Neuronal stem cell (in vitro differentiated cells): ENCODE measurements at regions not wholly inside any gene's neighbourhood (a gene's known extent, or its start where the extent isn't known, plus 50 kb on each side); places are given as distances from the start of the nearest gene placed in this dataset.
A peak's percentile ranks its signal among the peaks of the same experiment; 100 is the strongest.

Experiments used
- DNase-seq: peaks from one replicate; pipeline ENCODE4 v3.0.0-alpha.2; 2013; ENCODE audit warnings: low spot score
- H2AFZ ChIP-seq: one replicate; pipeline ENCODE4 v1.6.1; 2013; ENCODE audit warnings: mild to moderate bottlenecking, low read length, inconsistent platforms
- H2AK5ac ChIP-seq: 2 replicates; pipeline ENCODE4 v1.6.1; 2013; ENCODE audit warnings: low read depth, mild to moderate bottlenecking, inconsistent platforms, low read length, moderate library complexity, mixed read lengths
- H2BK120ac ChIP-seq: 2 replicates; pipeline ENCODE4 v1.6.1; 2013; ENCODE audit warnings: low read depth, mild to moderate bottlenecking, inconsistent platforms, low read length, moderate library complexity, mixed read lengths
- H2BK12ac ChIP-seq: one replicate; pipeline ENCODE4 v1.6.1; 2013; ENCODE audit warnings: low read length, inconsistent platforms
- H2BK15ac ChIP-seq: 2 replicates; pipeline ENCODE4 v1.6.1; 2013; ENCODE audit warnings: mild to moderate bottlenecking, low read length, inconsistent platforms, mixed read lengths
- H2BK5ac ChIP-seq: one replicate; pipeline ENCODE4 v1.6.1; 2013; ENCODE audit warnings: inconsistent platforms, mild to moderate bottlenecking, low read length, moderate library complexity
- H3K14ac ChIP-seq: one replicate; pipeline ENCODE4 v1.6.1; 2013; ENCODE audit warnings: low read length, inconsistent platforms
- H3K18ac ChIP-seq: 2 replicates; pipeline ENCODE4 v1.6.1; 2013; ENCODE audit warnings: low read length, inconsistent platforms
- H3K23ac ChIP-seq: 2 replicates; pipeline ENCODE4 v1.6.1; 2013; ENCODE audit warnings: low read depth, mild to moderate bottlenecking, mixed read lengths, low read length, inconsistent platforms; ENCODE audit not compliant: poor library complexity
- H3K27ac ChIP-seq: replicated peaks from 3 replicates; pipeline ENCODE4 v1.5.1; 2013; ENCODE audit warnings: low read length, inconsistent platforms
- H3K27me3 ChIP-seq, 3 experiments: 2 replicates each; pipeline ENCODE4 v1.6.1; 2013; ENCODE audit warnings: low read length in 3 of 3, mild to moderate bottlenecking in 2 of 3, inconsistent platforms in 1 of 3, low read depth in 1 of 3, mixed read lengths in 1 of 3, moderate library complexity in 1 of 3; ENCODE audit not compliant: control insufficient read depth in 3 of 3, insufficient read depth in 3 of 3
- H3K36me3 ChIP-seq, 2 donors: replicated peaks in 1 of 2; 2 replicates each; pipeline ENCODE4 v1.6.1; 2013; ENCODE audit warnings: low read length in 2 of 2; ENCODE audit not compliant: control insufficient read depth in 2 of 2, insufficient read depth in 2 of 2
- H3K4ac ChIP-seq: 2 replicates; pipeline ENCODE4 v1.6.1; 2013; ENCODE audit warnings: inconsistent platforms, mild to moderate bottlenecking, low read length, moderate library complexity
- H3K4me1 ChIP-seq, 2 donors: 1 replicate in 1 of 2; 2 replicates in 1 of 2; pipeline ENCODE4 v1.6.1; 2013; ENCODE audit warnings: low read length in 2 of 2, low read depth in 1 of 2; ENCODE audit not compliant: control insufficient read depth in 2 of 2, insufficient read depth in 1 of 2
- H3K4me2 ChIP-seq: one replicate; pipeline ENCODE4 v1.6.1; 2013; ENCODE audit warnings: mild to moderate bottlenecking, low read length, inconsistent platforms; ENCODE audit not compliant: insufficient read depth, poor library complexity, severe bottlenecking
- H3K4me3 ChIP-seq, 2 donors: 2 replicates each; pipeline ENCODE4 v1.5.1; 2013; ENCODE audit warnings: low read length in 2 of 2, mild to moderate bottlenecking in 2 of 2, inconsistent platforms in 1 of 2, moderate library complexity in 1 of 2
- H3K79me1 ChIP-seq: one replicate; pipeline ENCODE4 v1.6.1; 2013; ENCODE audit warnings: low read depth, mild to moderate bottlenecking, inconsistent platforms, low read length, moderate library complexity
- H3K9ac ChIP-seq: one replicate; pipeline ENCODE4 v1.6.1; 2013; ENCODE audit warnings: mild to moderate bottlenecking, low read depth, low read length, inconsistent platforms; ENCODE audit not compliant: poor library complexity
- H3K9me3 ChIP-seq, 2 donors: replicated peaks in 1 of 2; 2 replicates each; pipeline versions ENCODE3 to v1.6.1; 2013; ENCODE audit warnings: low read length in 2 of 2, mild to moderate bottlenecking in 2 of 2, inconsistent platforms in 1 of 2, low read depth in 1 of 2, mixed read lengths in 1 of 2, moderate library complexity in 1 of 2; ENCODE audit not compliant: control insufficient read depth in 2 of 2, insufficient read depth in 1 of 2
- H4K8ac ChIP-seq: one replicate; pipeline ENCODE4 v1.6.1; 2013; ENCODE audit warnings: low read depth, mild to moderate bottlenecking, inconsistent platforms, low read length, moderate library complexity
- H4K91ac ChIP-seq: one replicate; pipeline ENCODE4 v1.6.1; 2013; ENCODE audit warnings: low read length, low read depth, mild to moderate bottlenecking, inconsistent platforms; ENCODE audit not compliant: poor library complexity
- WGBS, 2 donors: extraction: QIAGEN DNeasy Blood & Tissue Kit; methylation state at CpG; one replicate each; pipeline ENCODE4 v1.1.7; 2013; ENCODE audit warnings: missing lambda C conversion rate in 2 of 2, mixed read lengths in 1 of 2; ENCODE audit not compliant: insufficient read length in 2 of 2, insufficient replicate concordance in 1 of 2; ENCODE audit errors: extremely low coverage in 2 of 2; 5-methylcytosine and 5-hydroxymethylcytosine counted together

- Histone ChIP-seq H3K18ac (no peak overlapping the region), H4K91ac (no peak overlapping the region), H3K9ac (no peak overlapping the region), H3K4me1 (no peaks in the 10 kb centered on the region), H2AFZ (no peak overlapping the region), H2AK5ac (no peak overlapping the region), H2BK5ac (no peak overlapping the region), H3K4me3 (no peak overlapping the region), H3K36me3 (no peaks in the 10 kb centered on the region), H4K8ac (no peak overlapping the region), H3K27ac (no peak overlapping the region), H2BK120ac (no peak overlapping the region), H3K14ac (no peak overlapping the region), H3K4me2 (no peak overlapping the region), H3K23ac (no peak overlapping the region), H3K9me3 (no peaks in the 10 kb centered on the region), H2BK15ac (no peak overlapping the region), H3K27me3 (no peaks in the 10 kb centered on the region), H3K79me1 (no peaks in the 10 kb centered on the region), H2BK12ac (no peak overlapping the region), H3K4ac (no peak overlapping the region)
- no CpG with 5 or more reads among the region's 2 CpGs for WGBS, 2 donors
- DNase-seq: no peak
These were observed 94.3 kb upstream of the IL6 start for GRCh38 chr7:22632674-22633073.

GRCh38 chr7:22631730-22632129 lies 95.3 kb upstream of the IL6 start:
- H2BK15ac ChIP-seq: no peak overlapping the region

GRCh38 chr7:22630069-22630468 lies 96.9 kb upstream of the IL6 start:
- H2BK120ac ChIP-seq: no peak overlapping the region

More at GRCh38 chr7:22631730-22632129, 95.3 kb upstream of the IL6 start:
- H2BK5ac ChIP-seq: no peak overlapping the region
- H2AK5ac ChIP-seq: no peak overlapping the region
- H3K27ac ChIP-seq: no peak overlapping the region
- H4K91ac ChIP-seq: no peak overlapping the region
- H3K9ac ChIP-seq: no peak overlapping the region
- no peak overlapping the region for H3K4me2 ChIP-seq
- H3K4me1 ChIP-seq: no peaks in the 10 kb centered on the region
- H3K23ac ChIP-seq: no peak overlapping the region
- no peaks in the 10 kb centered on the region for H3K27me3 ChIP-seq
- H4K8ac ChIP-seq: no peak overlapping the region
- H3K4ac ChIP-seq: no peak overlapping the region
- DNase-seq: no peak
- H3K79me1 ChIP-seq: no peaks in the 10 kb centered on the region
- H3K9me3 ChIP-seq: no peaks in the 10 kb centered on the region
- H2BK12ac ChIP-seq: no peak overlapping the region
- H2AFZ ChIP-seq: no peak overlapping the region
- no peak overlapping the region for H2BK120ac ChIP-seq
- no peak overlapping the region for H3K4me3 ChIP-seq
- H3K18ac ChIP-seq: no peak overlapping the region
- no CpG with 5 or more reads among the region's 2 CpGs for WGBS, 2 donors
- no peak overlapping the region for H3K14ac ChIP-seq
- no peaks in the 10 kb centered on the region for H3K36me3 ChIP-seq

GRCh38 chr7:22629056-22629455 lies 97.9 kb upstream of the IL6 start:
- H2BK120ac ChIP-seq: no peak overlapping the region
- no peak overlapping the region for H3K9ac ChIP-seq
- H3K4me1 ChIP-seq: no peaks in the 10 kb centered on the region
- no peak overlapping the region for H2BK12ac ChIP-seq
- H4K91ac ChIP-seq: no peak overlapping the region
- H3K79me1 ChIP-seq: no peaks in the 10 kb centered on the region
- H2AK5ac ChIP-seq: no peak overlapping the region
- no peak for DNase-seq
- no peaks in the 10 kb centered on the region for H3K27me3 ChIP-seq
- no peak overlapping the region for H3K4me2 ChIP-seq
- H4K8ac ChIP-seq: no peak overlapping the region
- H2AFZ ChIP-seq: peak overlapping the region; percentile 42
- no peak overlapping the region for H3K4ac ChIP-seq
- no peak overlapping the region for H3K4me3 ChIP-seq
- H3K18ac ChIP-seq: no peak overlapping the region
- no peaks in the 10 kb centered on the region for H3K9me3 ChIP-seq
- no peak overlapping the region for H3K14ac ChIP-seq
- H3K23ac ChIP-seq: no peak overlapping the region
- H2BK15ac ChIP-seq: no peak overlapping the region
- H2BK5ac ChIP-seq: no peak overlapping the region
- no peaks in the 10 kb centered on the region for H3K36me3 ChIP-seq
- no peak overlapping the region for H3K27ac ChIP-seq

More at GRCh38 chr7:22630069-22630468, 96.9 kb upstream of the IL6 start:
- H3K4ac ChIP-seq: no peak overlapping the region
- H2BK5ac ChIP-seq: no peak overlapping the region
- no peaks in the 10 kb centered on the region for H3K79me1 ChIP-seq
- no peak overlapping the region for H2AFZ ChIP-seq
- peak overlapping the region; percentile 5 for H3K18ac ChIP-seq
- H4K91ac ChIP-seq: no peak overlapping the region
- H3K4me3 ChIP-seq: no peak overlapping the region
- no peak overlapping the region for H3K23ac ChIP-seq
- no peaks in the 10 kb centered on the region for H3K27me3 ChIP-seq
- no peak overlapping the region for H3K9ac ChIP-seq
- no peak overlapping the region for H2BK15ac ChIP-seq
- H3K36me3 ChIP-seq: no peaks in the 10 kb centered on the region
- H4K8ac ChIP-seq: no peak overlapping the region
- WGBS, 2 donors: no CpG with 5 or more reads among the region's 7 CpGs
- H3K9me3 ChIP-seq: no peaks in the 10 kb centered on the region
- no peak overlapping the region for H2AK5ac ChIP-seq
- H3K4me2 ChIP-seq: no peak overlapping the region
- no peak for DNase-seq
- H2BK12ac ChIP-seq: no peak overlapping the region
- no peaks in the 10 kb centered on the region for H3K4me1 ChIP-seq
- no peak overlapping the region for H3K14ac ChIP-seq
- no peak overlapping the region for H3K27ac ChIP-seq
